Coronary artery (tissue), 2 donors: ENCODE measurements at regions not wholly inside any gene's neighbourhood (a gene's known extent, or its start where the extent isn't known, plus 50 kb on each side); places are given as distances from the start of the nearest gene placed in this dataset.

Experiments used
- DNase-seq: peaks from one replicate; pipeline ENCODE4 v3.0.0-alpha.2; 2017; ENCODE audit warnings: low spot score
- H3K27ac ChIP-seq, 2 donors: fragments of 200-600 bp; sonication (generic); one replicate each; pipeline ENCODE4 v1.5.1; 2016 to 2019
- H3K4me3 ChIP-seq: fragments of 200-600 bp; sonication (generic); 2 replicates; pipeline ENCODE4 v1.5.1; 2016; ENCODE audit warnings: mild to moderate bottlenecking, moderate library complexity
- TF ChIP-seq, protein P1 (sequence below): fragments of 200-600 bp; sonication (generic); IDR thresholded peaks from one replicate; pipeline ENCODE4 v1.5.1; 2019; ENCODE audit warnings: antibody characterized with exemption

DNA sequence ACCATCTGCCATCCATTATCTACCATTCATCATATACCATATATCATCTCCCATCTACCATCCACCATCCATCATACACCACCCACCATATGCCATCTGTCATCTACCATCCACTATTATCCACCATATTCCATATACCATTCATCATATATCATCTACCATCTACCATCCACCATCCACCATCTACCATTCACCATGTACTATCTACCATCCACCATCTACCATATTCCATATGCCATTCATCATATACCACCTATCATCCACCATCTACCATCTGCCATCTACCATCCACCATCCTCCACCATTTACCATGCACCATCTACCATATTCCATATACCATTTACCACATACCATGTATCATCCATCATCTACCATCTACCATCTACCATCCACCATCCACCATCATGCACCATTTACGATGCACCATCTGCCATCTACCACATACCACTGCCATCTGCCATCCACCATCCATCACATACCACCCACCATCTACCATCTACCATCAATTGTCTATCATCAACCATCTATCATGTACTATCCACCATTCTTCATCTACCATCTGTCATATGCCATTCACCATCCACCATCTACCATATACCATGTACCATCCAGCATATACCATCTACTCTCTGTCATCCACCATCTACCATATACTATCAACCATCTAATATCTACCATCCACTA is 50.6 kb upstream of the RAB4A start:
- TF ChIP-seq, protein P1, sequence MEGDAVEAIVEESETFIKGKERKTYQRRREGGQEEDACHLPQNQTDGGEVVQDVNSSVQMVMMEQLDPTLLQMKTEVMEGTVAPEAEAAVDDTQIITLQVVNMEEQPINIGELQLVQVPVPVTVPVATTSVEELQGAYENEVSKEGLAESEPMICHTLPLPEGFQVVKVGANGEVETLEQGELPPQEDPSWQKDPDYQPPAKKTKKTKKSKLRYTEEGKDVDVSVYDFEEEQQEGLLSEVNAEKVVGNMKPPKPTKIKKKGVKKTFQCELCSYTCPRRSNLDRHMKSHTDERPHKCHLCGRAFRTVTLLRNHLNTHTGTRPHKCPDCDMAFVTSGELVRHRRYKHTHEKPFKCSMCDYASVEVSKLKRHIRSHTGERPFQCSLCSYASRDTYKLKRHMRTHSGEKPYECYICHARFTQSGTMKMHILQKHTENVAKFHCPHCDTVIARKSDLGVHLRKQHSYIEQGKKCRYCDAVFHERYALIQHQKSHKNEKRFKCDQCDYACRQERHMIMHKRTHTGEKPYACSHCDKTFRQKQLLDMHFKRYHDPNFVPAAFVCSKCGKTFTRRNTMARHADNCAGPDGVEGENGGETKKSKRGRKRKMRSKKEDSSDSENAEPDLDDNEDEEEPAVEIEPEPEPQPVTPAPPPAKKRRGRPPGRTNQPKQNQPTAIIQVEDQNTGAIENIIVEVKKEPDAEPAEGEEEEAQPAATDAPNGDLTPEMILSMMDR = no peak
- no peak for DNase-seq
- no peak overlapping the region for H3K4me3 ChIP-seq
- H3K27ac ChIP-seq = peak overlapping the region in 1 of 2 donors; percentile 78

DNA sequence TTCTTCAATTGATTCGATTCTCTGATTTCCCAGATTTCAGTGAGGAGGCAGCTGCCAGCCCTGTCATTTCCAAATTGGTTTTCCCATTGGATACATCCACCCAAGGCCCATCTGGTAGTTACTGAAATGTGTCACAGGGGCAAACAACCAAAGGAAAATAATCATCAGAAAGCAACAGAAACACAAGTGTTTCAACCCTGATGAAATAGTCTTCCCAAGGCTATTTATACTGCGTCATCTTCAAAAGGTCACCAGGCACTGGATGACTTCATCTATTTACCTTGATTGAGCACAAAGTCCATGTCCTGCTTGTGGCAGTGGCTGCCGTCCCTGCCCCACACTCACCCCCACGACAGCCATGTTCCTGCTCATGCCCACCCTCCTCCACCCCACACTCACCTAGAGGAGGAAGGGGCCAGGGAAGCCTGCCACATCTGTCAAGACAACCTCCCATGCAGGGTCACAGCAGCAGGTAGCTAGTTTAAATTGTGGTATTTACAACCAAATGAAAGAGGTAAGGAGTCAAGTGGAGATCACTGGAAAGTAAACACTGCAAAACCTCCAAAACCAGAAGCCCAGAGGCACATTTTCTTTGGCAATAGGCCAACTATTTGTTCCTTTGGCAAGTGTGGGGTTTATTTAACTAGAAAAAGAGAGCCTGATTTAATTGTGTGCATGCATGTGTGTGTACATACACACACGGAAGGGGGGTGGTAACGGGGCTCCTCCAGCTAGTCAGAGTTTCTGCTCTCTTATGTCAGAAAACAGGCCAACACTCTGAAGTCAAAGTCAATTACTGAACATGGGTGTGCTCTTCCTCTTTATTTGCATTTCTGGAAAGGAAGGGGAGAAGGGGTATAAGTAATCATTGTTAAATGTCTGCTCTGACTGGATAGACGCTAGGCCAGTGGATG is 49.5 kb upstream of the RAB4A start:
- TF ChIP-seq, protein P1 = no peak
- Histone ChIP-seq H3K27ac (peak overlapping the region; percentile 18 to 78), H3K4me3 (peak overlapping the region; percentile 14)
- DNase-seq = no peak
